ENCODE measurements at regions not wholly inside any gene's neighbourhood (a gene's known extent, or its start where the extent isn't known, plus 50 kb on each side); places are given as distances from the start of the nearest gene placed in this dataset.

DNA sequence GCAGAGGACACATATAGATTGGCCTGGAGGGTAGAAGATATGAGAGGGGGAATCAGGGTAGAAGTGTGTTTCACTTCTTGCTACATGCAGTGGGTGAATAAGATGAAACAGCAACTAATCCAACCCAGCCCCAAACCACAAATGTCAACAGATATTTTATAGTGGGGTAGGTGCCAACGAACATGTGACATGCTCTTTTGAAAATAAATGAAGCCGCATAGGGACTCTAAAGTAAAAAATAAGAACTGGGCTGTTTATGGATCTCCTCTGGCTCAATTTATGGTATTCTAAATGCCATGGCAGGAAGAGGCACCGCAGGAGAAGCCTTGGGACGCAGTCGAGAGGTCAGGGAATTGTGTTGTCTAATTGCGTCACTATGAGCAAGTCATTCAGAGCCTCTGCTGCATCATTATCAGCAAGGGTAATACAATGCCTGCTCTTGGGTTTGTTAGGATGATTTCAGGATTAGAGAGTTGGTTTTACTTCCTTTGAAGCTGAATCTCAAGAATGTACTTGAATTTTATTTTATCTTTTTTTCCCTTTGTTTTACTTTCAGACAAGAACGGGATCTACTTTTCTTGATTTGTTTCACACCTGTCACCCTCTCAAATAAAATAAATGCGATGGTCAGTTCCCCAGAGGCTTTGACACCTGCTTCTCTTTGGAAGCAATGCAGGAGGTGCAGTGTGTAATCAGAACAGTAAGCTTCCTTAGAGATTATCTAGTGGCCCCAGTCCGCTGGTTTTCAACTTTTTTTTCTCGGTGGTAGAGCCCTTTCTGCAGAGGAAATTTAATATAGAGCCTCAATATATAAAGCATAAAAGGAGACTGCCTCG is 375.6 kb upstream of the CLINT1 start:
- TF ChIP-seq CTCF (IDR thresholded peaks at IDR 0.05) (no peak), POLR2A (IDR thresholded peaks at IDR 0.05) (no peak)

All from Peyer's patch (tissue), 4 donors.